SK-N-SH treated with all-trans-retinoic acid at 6 μM for 48 hours (cell line): ENCODE measurements at regions not wholly inside any gene's neighbourhood (a gene's known extent, or its start where the extent isn't known, plus 50 kb on each side); places are given as distances from the start of the nearest gene placed in this dataset.

Source experiments
- ATAC-seq: fragments of 200-7000 bp; cut with Tn5 transposase; 3 replicates; pipeline ENCODE4 v1.9.1; 2020; ENCODE audit warnings: mild to moderate bottlenecking, moderate library complexity
- ARNTL ChIP-seq: fragments of 450-650 bp; formaldehyde crosslinking; IDR thresholded peaks from 2 replicates; pipeline ENCODE4 v1.5.0; 2020; ENCODE audit warnings: low read depth, mild to moderate bottlenecking, moderate library complexity, borderline replicate concordance
- BACH2 ChIP-seq: fragments of 250-450 bp; sonication (Bioruptor Pico); IDR thresholded peaks from 2 replicates; pipeline ENCODE4 v1.9.0; 2021; ENCODE audit warnings: mild to moderate bottlenecking, borderline replicate concordance
- CREB5 ChIP-seq: fragments of 250-450 bp; sonication (Bioruptor Pico); IDR thresholded peaks from 2 replicates; pipeline ENCODE4 v1.5.1; 2020; ENCODE audit warnings: low read depth, mild to moderate bottlenecking, moderate library complexity
- CSDC2 ChIP-seq: fragments of 250-450 bp; sonication (Bioruptor Pico); IDR thresholded peaks from 2 replicates; pipeline ENCODE4 v1.5.0; 2020; ENCODE audit warnings: mild to moderate bottlenecking, moderate library complexity
- CSRNP3 ChIP-seq: fragments of 250-450 bp; sonication (Bioruptor Pico); IDR thresholded peaks from 2 replicates; pipeline ENCODE4 v1.5.1; 2021; ENCODE audit warnings: mild to moderate bottlenecking, moderate library complexity
- ESRRG ChIP-seq: fragments of 250-450 bp; sonication (Bioruptor Pico); IDR thresholded peaks from 2 replicates; pipeline ENCODE4 v1.6.1; 2021; ENCODE audit warnings: mild to moderate bottlenecking
- GLIS3 ChIP-seq: fragments of 250-450 bp; sonication (Bioruptor Pico); IDR thresholded peaks from 2 replicates; pipeline ENCODE4 v1.5.0; 2020; ENCODE audit warnings: mild to moderate bottlenecking, moderate library complexity
- ISL1 ChIP-seq: fragments of 250-450 bp; sonication (Bioruptor Pico); IDR thresholded peaks from 2 replicates; pipeline ENCODE4 v2.1.2; 2022; ENCODE audit warnings: mild to moderate bottlenecking, moderate library complexity
- OSR1 ChIP-seq: fragments of 250-450 bp; sonication (Bioruptor Pico); IDR thresholded peaks from 2 replicates; pipeline ENCODE4 v1.8.0; 2022; ENCODE audit warnings: moderate library complexity, mild to moderate bottlenecking, inconsistent platforms
- PATZ1 ChIP-seq: fragments of 250-450 bp; sonication (Bioruptor Pico); IDR thresholded peaks from 2 replicates; pipeline ENCODE4 v1.8.0; 2020; ENCODE audit warnings: mild to moderate bottlenecking, moderate library complexity, borderline replicate concordance
- POU6F1 ChIP-seq: fragments of 250-450 bp; sonication (Bioruptor Pico); IDR thresholded peaks from 2 replicates; pipeline ENCODE4 v1.8.0; 2021; ENCODE audit warnings: low read depth, mild to moderate bottlenecking, moderate library complexity, borderline replicate concordance
- PPARA ChIP-seq: fragments of 250-450 bp; sonication (Bioruptor Pico); IDR thresholded peaks from 2 replicates; pipeline ENCODE4 v1.5.0; 2020; ENCODE audit warnings: mild to moderate bottlenecking, borderline replicate concordance
- SNAI2 ChIP-seq: fragments of 250-450 bp; sonication (Bioruptor Pico); IDR thresholded peaks from 2 replicates; pipeline ENCODE4 v1.5.0; 2020; ENCODE audit warnings: mild to moderate bottlenecking, moderate library complexity
- TCF4 ChIP-seq: fragments of 250-450 bp; sonication (Bioruptor Pico); IDR thresholded peaks from 2 replicates; pipeline ENCODE4 v1.8.0; 2021; ENCODE audit warnings: mild to moderate bottlenecking, moderate library complexity, borderline replicate concordance
- TOX ChIP-seq: fragments of 250-450 bp; sonication (Bioruptor Pico); IDR thresholded peaks from 2 replicates; pipeline ENCODE4 v1.8.0; 2021; ENCODE audit warnings: mild to moderate bottlenecking, moderate library complexity, borderline replicate concordance
- TSHZ2 ChIP-seq: fragments of 250-450 bp; sonication (Bioruptor Pico); IDR thresholded peaks from 2 replicates; pipeline ENCODE4 v1.5.0; 2020; ENCODE audit warnings: mild to moderate bottlenecking, moderate library complexity
- ZC3H10 ChIP-seq: fragments of 250-450 bp; sonication (Bioruptor Pico); IDR thresholded peaks from 2 replicates; pipeline ENCODE4 v1.5.1; 2021; ENCODE audit warnings: mild to moderate bottlenecking, moderate library complexity
- ZFP3 ChIP-seq: fragments of 250-450 bp; sonication (Bioruptor Pico); IDR thresholded peaks from 2 replicates; pipeline ENCODE4 v1.5.0; 2020; ENCODE audit warnings: mild to moderate bottlenecking, moderate library complexity
- ZFP30 ChIP-seq: fragments of 450-650 bp; formaldehyde crosslinking; IDR thresholded peaks from 2 replicates; pipeline ENCODE4 v1.5.0; 2022; ENCODE audit warnings: mild to moderate bottlenecking, moderate library complexity
- ZNF565 ChIP-seq: fragments of 450-650 bp; formaldehyde crosslinking; conservative IDR thresholded peaks from 2 replicates; pipeline ENCODE4 v1.5.0; 2020; ENCODE audit warnings: low read depth, mild to moderate bottlenecking, moderate library complexity
- ZNF70 ChIP-seq: fragments of 450-650 bp; formaldehyde crosslinking; IDR thresholded peaks from 2 replicates; pipeline ENCODE4 v1.5.0; 2020; ENCODE audit warnings: mild to moderate bottlenecking, moderate library complexity
- ZNF8 ChIP-seq: fragments of 450-650 bp; formaldehyde crosslinking; IDR thresholded peaks from 2 replicates; pipeline ENCODE4 v1.5.0; 2020; ENCODE audit warnings: mild to moderate bottlenecking, moderate library complexity

- no peak for ATAC-seq
- no peak for TF ChIP-seq TCF4
- no peak for TF ChIP-seq CREB5 (CRISPR knock-in tag)
- TF ChIP-seq ESRRG (CRISPR knock-in tag), result no peak
- TF ChIP-seq POU6F1, result no peak
- no peak for TF ChIP-seq CSRNP3 (CRISPR knock-in tag)
- no peak for TF ChIP-seq TOX (CRISPR knock-in tag)
- TF ChIP-seq ZFP3, result no peak
- TF ChIP-seq ZC3H10 (CRISPR knock-in tag), result no peak
- TF ChIP-seq PATZ1, result no peak
- no peak for TF ChIP-seq ISL1 (CRISPR knock-in tag)
- TF ChIP-seq ZFP30 (CRISPR knock-in tag), result no peak
- no peak for TF ChIP-seq ZNF565 (CRISPR knock-in tag)
- TF ChIP-seq SNAI2 (CRISPR knock-in tag), result no peak
- TF ChIP-seq TSHZ2 (CRISPR knock-in tag), result no peak
- no peak for TF ChIP-seq CSDC2 (CRISPR knock-in tag)
- no peak for TF ChIP-seq ZNF70 (CRISPR knock-in tag)
- no peak for TF ChIP-seq ZNF8
- TF ChIP-seq PPARA (CRISPR knock-in tag), result no peak
- no peak for TF ChIP-seq GLIS3 (CRISPR knock-in tag)
- no peak for TF ChIP-seq OSR1 (CRISPR knock-in tag)
Observed at GRCh38 chr7:50854831-50855230, 72.1 kb upstream of the GRB10 start.

GRCh38 chr7:50854247-50854646, 71.6 kb upstream of the GRB10 start:
- ATAC-seq, result no peak
- no peak for TF ChIP-seq ZC3H10 (CRISPR knock-in tag)
- no peak for TF ChIP-seq BACH2 (CRISPR knock-in tag)
- TF ChIP-seq ZNF8, result no peak
- TF ChIP-seq ZFP30 (CRISPR knock-in tag), result no peak
- TF ChIP-seq, all 23 proteins: peak for 0

GRCh38 chr7:50853311-50853710, 70.6 kb upstream of the GRB10 start:
- TF ChIP-seq GLIS3 (CRISPR knock-in tag) (no peak), TOX (CRISPR knock-in tag) (no peak), PATZ1 (no peak), PPARA (CRISPR knock-in tag) (no peak), ZNF8 (no peak), ZFP3 (no peak), TCF4 (no peak), ZNF565 (CRISPR knock-in tag) (no peak), ESRRG (CRISPR knock-in tag) (no peak), ZNF70 (CRISPR knock-in tag) (no peak), ARNTL (CRISPR knock-in tag) (no peak), OSR1 (CRISPR knock-in tag) (no peak), BACH2 (CRISPR knock-in tag) (no peak)
- TF ChIP-seq, all 23 proteins: peak for 0

More at GRCh38 chr7:50853311-50853710, 70.6 kb upstream of the GRB10 start:
- ATAC-seq, result no peak
